Peyer's patch (tissue), 4 donors: ENCODE measurements at regions not wholly inside any gene's neighbourhood (a gene's known extent, or its start where the extent isn't known, plus 50 kb on each side); places are given as distances from the start of the nearest gene placed in this dataset.

Experiments
- DNase-seq, 3 donors: peaks; one replicate each; pipeline ENCODE4 v3.0.0-alpha.2; 2017 to 2019
- H3K27ac ChIP-seq, 4 donors: fragments of 200-600 bp; sonication (generic); one replicate each; pipeline ENCODE4 v1.5.1; 2016 to 2019
- H3K27me3 ChIP-seq, 2 donors: fragments of 200-600 bp; sonication (generic); one replicate each; pipeline ENCODE4 v1.5.1; 2019
- H3K36me3 ChIP-seq, 3 donors: fragments of 200-600 bp; sonication (generic); one replicate each; pipeline ENCODE4 v1.5.1; 2016 to 2019
- H3K4me1 ChIP-seq, 4 donors: fragments of 200-600 bp; sonication (generic); one replicate each; pipeline ENCODE4 v1.5.1; 2016 to 2019
- H3K4me3 ChIP-seq, 4 donors: fragments of 200-600 bp; sonication (generic); 1 replicate in 3 of 4; 2 replicates in 1 of 4; pipeline ENCODE4 v1.5.1; 2016 to 2019; ENCODE audit warnings: mild to moderate bottlenecking in 1 of 4
- H3K9me3 ChIP-seq, 4 donors: fragments of 200-600 bp; sonication (generic); one replicate each; pipeline ENCODE4 v1.5.1; 2016 to 2019; ENCODE audit warnings: mild to moderate bottlenecking in 1 of 4
- CTCF ChIP-seq, 6 experiments: fragments of 450-650 bp in 4 of 6; fragments of 200-600 bp in 2 of 6; sonication (generic) in 1 of 6; IDR thresholded peaks; one replicate each; pipeline ENCODE4 v1.5.1; 2017 to 2019; ENCODE audit warnings: antibody characterized with exemption in 6 of 6, mild to moderate bottlenecking in 3 of 6, moderate library complexity in 1 of 6
- POLR2A ChIP-seq, 2 donors: fragments of 450-650 bp; IDR thresholded peaks; one replicate each; pipeline ENCODE4 v1.5.1; 2017; ENCODE audit warnings: antibody characterized with exemption in 2 of 2, mild to moderate bottlenecking in 2 of 2, moderate library complexity in 2 of 2

GRCh38 chr9:22529426-22530199 lies 83.0 kb downstream of the DMRTA1 start:
- Histone ChIP-seq H3K36me3 (no peaks in the 10 kb centered on the region), H3K27me3 (no peaks in the 10 kb centered on the region), H3K9me3 (no peaks in the 10 kb centered on the region), H3K4me1 (no peaks in the 10 kb centered on the region), H3K4me3 (no peak overlapping the region), H3K27ac (no peak overlapping the region)
- TF ChIP-seq POLR2A (IDR thresholded peaks at IDR 0.05), result no peak
- no peak for TF ChIP-seq CTCF (IDR thresholded peaks at IDR 0.05)
- no peak for DNase-seq

GRCh38 chr9:22535780-22536179 lies 89.2 kb downstream of the DMRTA1 start:
- TF ChIP-seq POLR2A (IDR thresholded peaks at IDR 0.05) (no peak), CTCF (IDR thresholded peaks at IDR 0.05) (no peak)
- H3K27me3 ChIP-seq, result no peaks in the 10 kb centered on the region
- DNase-seq, result no peak
- H3K36me3 ChIP-seq, result no peaks in the 10 kb centered on the region
- H3K4me1 ChIP-seq, result no peaks in the 10 kb centered on the region
- H3K27ac ChIP-seq, result no peak overlapping the region
- no peak overlapping the region for H3K4me3 ChIP-seq
- H3K9me3 ChIP-seq, result no peaks in the 10 kb centered on the region

- H3K27ac ChIP-seq, result no peak overlapping the region
- H3K9me3 ChIP-seq, result no peaks in the 10 kb centered on the region
- DNase-seq, result no peak
- no peaks in the 10 kb centered on the region for H3K27me3 ChIP-seq
- no peak overlapping the region for H3K4me3 ChIP-seq
- no peaks in the 10 kb centered on the region for H3K36me3 ChIP-seq
- H3K4me1 ChIP-seq, result no peaks in the 10 kb centered on the region
- TF ChIP-seq POLR2A (IDR thresholded peaks at IDR 0.05) (no peak), CTCF (IDR thresholded peaks at IDR 0.05) (no peak)
Measured at GRCh38 chr9:22537721-22538120, 91.1 kb downstream of the DMRTA1 start.

GRCh38 chr9:22548625-22549024 lies 102.0 kb downstream of the DMRTA1 start:
- H3K27ac ChIP-seq, result no peak overlapping the region
- no peaks in the 10 kb centered on the region for H3K4me1 ChIP-seq
- H3K4me3 ChIP-seq, result no peak overlapping the region
- no peaks in the 10 kb centered on the region for H3K9me3 ChIP-seq
- H3K27me3 ChIP-seq, result no peaks in the 10 kb centered on the region
- H3K36me3 ChIP-seq, result no peaks in the 10 kb centered on the region
- DNase-seq, result no peak
- TF ChIP-seq CTCF (IDR thresholded peaks at IDR 0.05) (no peak), POLR2A (IDR thresholded peaks at IDR 0.05) (no peak)

- no peak for DNase-seq
- Histone ChIP-seq H3K27ac (no peak overlapping the region), H3K36me3 (no peaks in the 10 kb centered on the region), H3K27me3 (no peaks in the 10 kb centered on the region), H3K9me3 (no peaks in the 10 kb centered on the region), H3K4me1 (no peaks in the 10 kb centered on the region), H3K4me3 (no peak overlapping the region)
- TF ChIP-seq POLR2A (IDR thresholded peaks at IDR 0.05) (no peak), CTCF (IDR thresholded peaks at IDR 0.05) (no peak)
Measured at GRCh38 chr9:22574740-22575139, 128.1 kb downstream of the DMRTA1 start.
